IMR-90 (cell line): ENCODE measurements at regions not wholly inside any gene's neighbourhood (a gene's known extent, or its start where the extent isn't known, plus 50 kb on each side); places are given as distances from the start of the nearest gene placed in this dataset.

ENCODE experiments used
- ATAC-seq: fragments of 200-7000 bp; cut with Tn5 transposase; 2 replicates; pipeline ENCODE4 v1.9.1; 2020; ENCODE audit warnings: low read depth, mild to moderate bottlenecking, moderate library complexity
- BruUV-seq: library from RNA; stranded (reverse); fragments of 400-500 nt; replicated peaks from 2 replicates; lab custom pipeline; 2021; lab: Mats Ljungman, UMichigan
- CTCF ChIA-PET: fragments of 300-600 bp; formaldehyde crosslinking; extraction: SDS; loops from one replicate; lab custom pipeline; 2021; ENCODE audit warnings: antibody characterized with exemption; lab: Yijun Ruan, JAX
- POLR2A ChIA-PET: fragments of 300-600 bp; sonication (Branson Sonifier 250); formaldehyde crosslinking; loops from one replicate; lab custom pipeline; 2022; ENCODE audit warnings: antibody characterized with exemption; ENCODE audit not compliant: unreplicated experiment; lab: Charles Lee
- DNase-seq: peaks from one replicate; pipeline ENCODE4 v3.0.0; 2013
- H2AFZ ChIP-seq: replicated peaks from 2 replicates; pipeline ENCODE3; 2013; ENCODE audit warnings: low read length, mild to moderate bottlenecking; ENCODE audit not compliant: poor library complexity
- H2AK5ac ChIP-seq: 2 replicates; pipeline ENCODE4 v1.6.1; 2013; ENCODE audit warnings: low read depth, low read length, inconsistent platforms
- H2AK9ac ChIP-seq: replicated peaks from 2 replicates; pipeline ENCODE3; 2013; ENCODE audit warnings: mild to moderate bottlenecking, low read depth, low read length, moderate library complexity; ENCODE audit not compliant: poor library complexity
- H2BK120ac ChIP-seq: 2 replicates; pipeline ENCODE4 v1.6.1; 2013; ENCODE audit warnings: low read depth, low read length, inconsistent platforms
- H2BK15ac ChIP-seq: 3 replicates; pipeline ENCODE4 v1.6.1; 2013; ENCODE audit warnings: low read depth, low read length, inconsistent platforms
- H2BK20ac ChIP-seq: 2 replicates; pipeline ENCODE4 v1.6.1; 2013; ENCODE audit warnings: low read depth, mild to moderate bottlenecking, inconsistent platforms, low read length, moderate library complexity
- H2BK5ac ChIP-seq: 2 replicates; pipeline ENCODE4 v1.6.1; 2013; ENCODE audit warnings: mild to moderate bottlenecking, low read depth, low read length, inconsistent platforms; ENCODE audit not compliant: poor library complexity, severe bottlenecking
- H3K14ac ChIP-seq: replicated peaks from 2 replicates; pipeline ENCODE4 v1.6.1; 2013; ENCODE audit warnings: low read depth, low read length, inconsistent platforms
- H3K18ac ChIP-seq: 2 replicates; pipeline ENCODE4 v1.6.1; 2013; ENCODE audit warnings: low read depth, low read length, control low read depth
- H3K23ac ChIP-seq: 2 replicates; pipeline ENCODE4 v1.6.1; 2013; ENCODE audit warnings: low read depth, low read length, inconsistent platforms
- H3K27ac ChIP-seq: 2 replicates; pipeline ENCODE4 v1.5.1; 2013; ENCODE audit warnings: mild to moderate bottlenecking, control low read depth, low read length; ENCODE audit not compliant: insufficient read depth
- H3K27me3 ChIP-seq: 2 replicates; pipeline ENCODE4 v1.6.1; 2013; ENCODE audit warnings: low read length; ENCODE audit not compliant: control insufficient read depth, insufficient read depth
- H3K36me3 ChIP-seq: 2 replicates; pipeline ENCODE4 v1.6.1; 2013; ENCODE audit warnings: low read length, mixed read lengths; ENCODE audit not compliant: control insufficient read depth, insufficient read depth
- H3K4ac ChIP-seq: 2 replicates; pipeline ENCODE4 v1.6.1; 2013; ENCODE audit warnings: low read depth, low read length, inconsistent platforms
- H3K4me1 ChIP-seq: 2 replicates; pipeline ENCODE4 v1.6.1; 2013; ENCODE audit warnings: low read length, mixed read lengths; ENCODE audit not compliant: control insufficient read depth, insufficient read depth
- H3K4me2 ChIP-seq: 2 replicates; pipeline ENCODE4 v1.6.1; 2013; ENCODE audit warnings: low read depth, mild to moderate bottlenecking, control low read depth, low read length, moderate library complexity
- H3K4me3 ChIP-seq: 2 replicates; pipeline ENCODE4 v1.5.1; 2013; ENCODE audit warnings: low read depth, mild to moderate bottlenecking, control low read depth, low read length, moderate library complexity; ENCODE audit not compliant: insufficient read depth
- H3K56ac ChIP-seq: 2 replicates; pipeline ENCODE4 v1.6.1; 2013; ENCODE audit warnings: low read length, inconsistent platforms; ENCODE audit not compliant: insufficient read depth; ENCODE audit errors: extremely low read depth
- H3K79me1 ChIP-seq, 2 experiments: 2 replicates each; pipeline ENCODE4 v1.6.1; 2013; ENCODE audit warnings: low read length in 2 of 2, inconsistent platforms in 1 of 2, low read depth in 1 of 2
- H3K9ac ChIP-seq: 2 replicates; pipeline ENCODE4 v1.6.1; 2013; ENCODE audit warnings: low read depth, low read length, control low read depth
- H3K9me1 ChIP-seq: 2 replicates; pipeline ENCODE4 v1.6.1; 2013; ENCODE audit warnings: low read length, inconsistent platforms; ENCODE audit not compliant: insufficient read depth
- H3K9me3 ChIP-seq: 2 replicates; pipeline ENCODE4 v1.6.1; 2013; ENCODE audit warnings: low read length; ENCODE audit not compliant: control insufficient read depth, insufficient read depth
- H4K20me1 ChIP-seq: 2 replicates; pipeline ENCODE4 v1.6.1; 2013; ENCODE audit warnings: low read length, inconsistent platforms; ENCODE audit not compliant: insufficient read depth
- H4K5ac ChIP-seq: 2 replicates; pipeline ENCODE4 v1.6.1; 2013; ENCODE audit warnings: mild to moderate bottlenecking, low read depth, low read length, control low read depth
- H4K8ac ChIP-seq, 2 experiments: 2 replicates each; pipeline ENCODE4 v1.6.1; 2013; ENCODE audit warnings: low read depth in 2 of 2, low read length in 2 of 2, control low read depth in 1 of 2, inconsistent platforms in 1 of 2
- H4K91ac ChIP-seq: 2 replicates; pipeline ENCODE4 v1.6.1; 2013; ENCODE audit warnings: low read depth, low read length, inconsistent platforms; ENCODE audit not compliant: insufficient read depth
- CEBPB ChIP-seq: IDR thresholded peaks from 2 replicates; pipeline ENCODE4 v1.6.1; 2012; ENCODE audit warnings: low read depth, low read length, improper control_type of control experiment
- CHD1 ChIP-seq: IDR thresholded peaks from 2 replicates; pipeline ENCODE4 v1.6.1; 2012; ENCODE audit warnings: low read depth, low read length, improper control_type of control experiment
- ELK1 ChIP-seq: fragments of 150-350 bp; IDR thresholded peaks from 2 replicates; pipeline ENCODE4 v1.6.1; 2016; ENCODE audit warnings: low read depth, mild to moderate bottlenecking, low read length, moderate library complexity, borderline replicate concordance
- FOS ChIP-seq: fragments of 150-350 bp; IDR thresholded peaks from 2 replicates; pipeline ENCODE4 v1.6.1; 2016; ENCODE audit warnings: low read depth, low read length
- MAFK ChIP-seq: IDR thresholded peaks from 2 replicates; pipeline ENCODE4 v1.6.1; 2012; ENCODE audit warnings: low read depth, low read length, improper control_type of control experiment
- MAZ ChIP-seq: IDR thresholded peaks from 2 replicates; pipeline ENCODE4 v1.6.1; 2012; ENCODE audit warnings: low read depth, mild to moderate bottlenecking, low read length, improper control_type of control experiment, moderate library complexity, borderline replicate concordance
- MXI1 ChIP-seq: IDR thresholded peaks from 2 replicates; pipeline ENCODE4 v1.6.1; 2012; ENCODE audit warnings: low read depth, mild to moderate bottlenecking, low read length, moderate library complexity, borderline replicate concordance
- NFE2L2 ChIP-seq: fragments of 150-350 bp; IDR thresholded peaks from 2 replicates; pipeline ENCODE4 v1.6.1; 2016; ENCODE audit warnings: low read depth, mild to moderate bottlenecking, low read length
- POLR2A ChIP-seq: IDR thresholded peaks from 2 replicates; pipeline ENCODE4 v1.6.1; 2012; ENCODE audit warnings: mild to moderate bottlenecking, low read depth, low read length
- RAD21 ChIP-seq: IDR thresholded peaks from 2 replicates; pipeline ENCODE4 v1.6.1; 2012; ENCODE audit warnings: low read length, improper control_type of control experiment
- RCOR1 ChIP-seq: IDR thresholded peaks from 2 replicates; pipeline ENCODE4 v1.6.1; 2012; ENCODE audit warnings: mild to moderate bottlenecking, low read length, improper control_type of control experiment; ENCODE audit not compliant: insufficient replicate concordance
- RFX5 ChIP-seq: IDR thresholded peaks from 2 replicates; pipeline ENCODE4 v1.8.0; 2012; ENCODE audit warnings: low read depth, mild to moderate bottlenecking, low read length, moderate library complexity
- WGBS, 2 experiments: methylation state at CpG; one replicate each; pipeline versions ENCODE4 v1.1.5 to v1.1.7; 2013; ENCODE audit warnings: missing lambda C conversion rate in 2 of 2; ENCODE audit not compliant: insufficient read length in 1 of 2; ENCODE audit errors: extremely low coverage in 2 of 2; 5-methylcytosine and 5-hydroxymethylcytosine counted together
- dilution Hi-C: fragments of 300-500 bp; cut with HindIII; formaldehyde crosslinking; loops from one replicate; pipeline ENCODE4 v1.14.3; 2018; ENCODE audit warnings: low sequenced_read_pairs; ENCODE audit not compliant: unreplicated experiment
- in situ Hi-C: fragments of 300-500 bp; cut with MboI; formaldehyde crosslinking; loops from 3 replicates; pipeline ENCODE4 v1.14.3; 2019; ENCODE audit warnings: low sequenced_read_pairs, inconsistent platforms, mixed read lengths
- intact Hi-C: fragments of 100-400 bp; cut with micrococcal nuclease; formaldehyde crosslinking; loops from 2 replicates; pipeline ENCODE4 v1.10.0; 2022

GRCh38 chr2:184186436-184186835 lies 411.9 kb upstream of the ZNF804A start:
- H3K4me3 ChIP-seq = no peak overlapping the region
- TF ChIP-seq CHD1 = no peak
- no peak for TF ChIP-seq RFX5
- TF ChIP-seq FOS = no peak
- no peak for TF ChIP-seq RCOR1
- TF ChIP-seq POLR2A = no peak
- TF ChIP-seq NFE2L2 = no peak
- TF ChIP-seq CEBPB = no peak
- TF ChIP-seq MAZ = no peak
- TF ChIP-seq MAFK = no peak
- TF ChIP-seq MXI1 = no peak
- TF ChIP-seq ELK1 = no peak
- TF ChIP-seq RAD21 = no peak
- no CpG with 5 or more reads among the region's 4 CpGs for WGBS, 2 experiments
- no peak overlapping the region for H2AK5ac ChIP-seq
- H3K27ac ChIP-seq = no peak overlapping the region
- H2BK15ac ChIP-seq = no peak overlapping the region
- ATAC-seq (no peak), DNase-seq (no peak)
- H2BK5ac ChIP-seq = no peak overlapping the region
- in situ Hi-C loops (no loop called here), dilution Hi-C loops (no loop called here), intact Hi-C loops (no loop called here)
- no peak overlapping the region for H3K56ac ChIP-seq
- no peaks in the 10 kb centered on the region for H3K4me1 ChIP-seq
- H3K14ac ChIP-seq = no peak overlapping the region
- POLR2A ChIA-PET = no interaction called here
- no peak overlapping the region for H4K91ac ChIP-seq
- H3K9me3 ChIP-seq = peaks cover 5% of the 10 kb centered on the region; the same call in 1 of the 2 replicates
- no peak overlapping the region for H3K23ac ChIP-seq
- no TSS peak for BruUV-seq
- no peak overlapping the region for H2BK20ac ChIP-seq
- no peak overlapping the region for H2AFZ ChIP-seq
- no peak overlapping the region for H2BK120ac ChIP-seq
- H3K36me3 ChIP-seq = no peaks in the 10 kb centered on the region
- no peak overlapping the region for H4K5ac ChIP-seq
- no peaks in the 10 kb centered on the region for H3K79me1 ChIP-seq
- no peak overlapping the region for H2AK9ac ChIP-seq
- H3K4me2 ChIP-seq = no peak overlapping the region
- no peaks in the 10 kb centered on the region for H3K9me1 ChIP-seq
- H3K18ac ChIP-seq = no peak overlapping the region
- H3K4ac ChIP-seq = no peak overlapping the region
- CTCF ChIA-PET = no interaction called here
- no peaks in the 10 kb centered on the region for H4K20me1 ChIP-seq
- no peak overlapping the region for H3K9ac ChIP-seq
- no peaks in the 10 kb centered on the region for H3K27me3 ChIP-seq
- H4K8ac ChIP-seq = no peak overlapping the region
